Effector memory CD8-positive, alpha-beta T cell (primary cell): ENCODE measurements at regions not wholly inside any gene's neighbourhood (a gene's known extent, or its start where the extent isn't known, plus 50 kb on each side); places are given as distances from the start of the nearest gene placed in this dataset.

Experiments
- ATAC-seq: fragments of 150-1000 bp; cut with Tn5 transposase; replicated peaks from 2 replicates; pipeline ENCODE4 v1.10.0; 2021; ENCODE audit warnings: mild to moderate bottlenecking, moderate library complexity
- DNase-seq, 3 experiments: peaks; one replicate each; pipeline ENCODE4 v3.0.0; 2021
- H3K27ac Mint-ChIP-seq, 2 donors: one replicate each; pipeline ENCODE4 v1.8.0; 2022; ENCODE audit warnings: mild to moderate bottlenecking in 2 of 2, mixed read lengths in 2 of 2, moderate library complexity in 2 of 2
- H3K27me3 Mint-ChIP-seq, 2 donors: one replicate each; pipeline ENCODE4 v1.8.0; 2022; ENCODE audit warnings: mixed read lengths in 2 of 2
- H3K36me3 Mint-ChIP-seq: one replicate; pipeline ENCODE4 v1.8.0; 2022; ENCODE audit warnings: mild to moderate bottlenecking, moderate library complexity, mixed read lengths; ENCODE audit not compliant: insufficient read depth
- H3K4me1 Mint-ChIP-seq, 2 donors: one replicate each; pipeline ENCODE4 v1.8.0; 2022; ENCODE audit warnings: low read depth in 2 of 2, mixed read lengths in 2 of 2
- H3K4me3 Mint-ChIP-seq, 2 donors: one replicate each; pipeline ENCODE4 v1.8.0; 2022; ENCODE audit warnings: mild to moderate bottlenecking in 2 of 2, mixed read lengths in 2 of 2, moderate library complexity in 2 of 2
- H3K9me3 Mint-ChIP-seq, 2 donors: one replicate each; pipeline ENCODE4 v1.8.0; 2022; ENCODE audit warnings: mixed read lengths in 2 of 2

DNA sequence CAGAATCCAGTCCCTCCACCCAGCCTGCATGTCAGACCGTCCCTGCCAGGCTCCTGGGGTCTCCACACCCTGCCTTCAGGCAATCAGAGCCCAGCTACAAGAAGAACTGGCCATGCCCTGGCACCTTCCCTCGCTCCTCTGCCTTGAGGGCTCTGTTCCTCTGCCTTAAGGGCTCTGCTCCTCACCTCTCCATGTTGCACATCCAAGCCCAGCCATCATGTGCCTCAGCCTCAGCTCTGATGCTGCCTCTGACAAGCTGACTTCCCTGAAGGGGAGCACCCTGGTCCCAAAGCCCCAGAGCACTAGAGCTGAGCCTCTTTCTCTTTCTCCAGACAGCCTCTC, 50.3 kb upstream of the ANTXRL start:
- Mint-ChIP-seq H3K27me3 (no peaks in the 10 kb centered on the region), H3K4me1 (peaks cover 19 to 29% of the 10 kb centered on the region in 2 donors), H3K9me3 (peaks cover 0 to 7% of the 10 kb centered on the region in 2 donors), H3K27ac (peak overlapping the region; percentile 55 to 82), H3K36me3 (peaks cover 18% of the 10 kb centered on the region), H3K4me3 (no peak overlapping the region)
- DNase-seq (no peak), ATAC-seq (no peak)

- DNase-seq (no peak), ATAC-seq (no peak)
- Mint-ChIP-seq H3K27ac (peak overlapping the region; percentile 55 to 82), H3K4me1 (peaks cover 19 to 29% of the 10 kb centered on the region in 2 donors), H3K36me3 (peaks cover 16% of the 10 kb centered on the region), H3K9me3 (peaks cover 0 to 8% of the 10 kb centered on the region in 2 donors), H3K27me3 (no peaks in the 10 kb centered on the region), H3K4me3 (no peak overlapping the region)
Observed at GRCh38 chr10:46236941-46237681, 49.7 kb upstream of the ANTXRL start.
